H1 (cell line): ENCODE measurements at regions not wholly inside any gene's neighbourhood (a gene's known extent, or its start where the extent isn't known, plus 50 kb on each side); places are given as distances from the start of the nearest gene placed in this dataset.

Source experiments
- CTCF ChIA-PET: fragments of 300-600 bp; sonication (Branson Sonifier 250); formaldehyde crosslinking; loops from one replicate; lab custom pipeline; 2021; ENCODE audit not compliant: partially characterized antibody; lab: Charles Lee
- POLR2A ChIA-PET: fragments of 300-600 bp; sonication (Branson Sonifier 250); formaldehyde crosslinking; loops from one replicate; lab custom pipeline; 2021; ENCODE audit warnings: inconsistent platforms; ENCODE audit not compliant: partially characterized antibody; lab: Charles Lee
- DNase-seq, 2 experiments: peaks; one replicate each; pipeline versions ENCODE4 v3.0.0 to v3.0.0-alpha.2; 2010 to 2022; ENCODE audit warnings: low spot score in 2 of 2, low read depth in 1 of 2, mixed read lengths in 1 of 2
- FAIRE-seq: peaks from 2 replicates; lab custom pipeline; 2011; peaks lifted over from hg19 to GRCh38; lab: Jason Lieb, UNC
- H2AFZ ChIP-seq: 2 replicates; pipeline ENCODE4 v1.8.1; 2012; ENCODE audit warnings: low read length, inconsistent platforms
- H2AK5ac ChIP-seq: 2 replicates; pipeline ENCODE4 v1.6.1; 2013; ENCODE audit warnings: low read depth, low read length
- H2BK120ac ChIP-seq: replicated peaks from 2 replicates; pipeline ENCODE3; 2013; ENCODE audit warnings: low read depth, low read length, inconsistent platforms
- H2BK12ac ChIP-seq: 2 replicates; pipeline ENCODE4 v1.6.1; 2013; ENCODE audit warnings: low read depth, low read length
- H2BK15ac ChIP-seq: 2 replicates; pipeline ENCODE4 v1.6.1; 2013; ENCODE audit warnings: low read length
- H2BK20ac ChIP-seq: 2 replicates; pipeline ENCODE4 v1.6.1; 2013; ENCODE audit warnings: low read length
- H2BK5ac ChIP-seq: 2 replicates; pipeline ENCODE4 v1.6.1; 2013; ENCODE audit warnings: low read depth, low read length
- H3K14ac ChIP-seq: 2 replicates; pipeline ENCODE4 v1.6.1; 2013; ENCODE audit warnings: inconsistent platforms; ENCODE audit not compliant: insufficient read length
- H3K18ac ChIP-seq: 2 replicates; pipeline ENCODE4 v1.6.1; 2013; ENCODE audit warnings: low read length; ENCODE audit errors: extremely low read depth
- H3K23ac ChIP-seq: 2 replicates; pipeline ENCODE4 v1.6.1; 2013; ENCODE audit warnings: inconsistent platforms; ENCODE audit not compliant: insufficient read length
- H3K23me2 ChIP-seq: 2 replicates; pipeline ENCODE4 v1.6.1; 2013; ENCODE audit warnings: low read depth, low read length
- H3K27ac ChIP-seq: 2 replicates; pipeline ENCODE4 v1.6.1; 2011; ENCODE audit warnings: low read depth, low read length, inconsistent platforms
- H3K27me3 ChIP-seq, 4 experiments: replicated peaks in 1 of 4; 1 replicate in 1 of 4; 2 replicates in 3 of 4; pipeline versions ENCODE4 v1.6.1 to v1.8.1; 2011 to 2013; ENCODE audit warnings: low read length in 3 of 4, mild to moderate bottlenecking in 3 of 4, inconsistent platforms in 2 of 4, mixed read lengths in 2 of 4, moderate library complexity in 1 of 4; ENCODE audit not compliant: control insufficient read depth in 3 of 4, insufficient read depth in 3 of 4; ENCODE audit errors: extremely low read depth in 1 of 4
- H3K36me3 ChIP-seq, 4 experiments: 2 replicates each; pipeline versions ENCODE4 v1.6.1 to v1.8.1; 2011 to 2013; ENCODE audit warnings: mild to moderate bottlenecking in 4 of 4, low read length in 3 of 4, moderate library complexity in 2 of 4, control low read depth in 1 of 4, inconsistent platforms in 1 of 4; ENCODE audit not compliant: insufficient read depth in 4 of 4, control insufficient read depth in 2 of 4
- H3K4ac ChIP-seq: replicated peaks from 2 replicates; pipeline ENCODE3; 2013; ENCODE audit warnings: low read length, low read depth, mixed read lengths, inconsistent platforms; ENCODE audit not compliant: insufficient read length
- H3K4me1 ChIP-seq, 4 experiments: replicated peaks in 1 of 4; 1 replicate in 1 of 4; 2 replicates in 3 of 4; pipeline versions ENCODE4 v1.6.1 to v1.8.1; 2011 to 2013; ENCODE audit warnings: low read length in 3 of 4, inconsistent platforms in 2 of 4, mixed read lengths in 1 of 4; ENCODE audit not compliant: insufficient read depth in 4 of 4, control insufficient read depth in 3 of 4
- H3K4me2 ChIP-seq, 2 experiments: 2 replicates each; pipeline versions ENCODE4 v1.6.1 to v1.8.1; 2011 to 2013; ENCODE audit warnings: low read depth in 2 of 2, low read length in 2 of 2, control low read depth in 1 of 2, inconsistent platforms in 1 of 2, mild to moderate bottlenecking in 1 of 2; ENCODE audit not compliant: insufficient read depth in 1 of 2
- H3K4me3 ChIP-seq, 4 experiments: fragments of 200-600, 300-600 bp in 1 of 4; sonication (generic), shearing (Covaris generic), sonication (Bioruptor Twin) in 1 of 4; 2 replicates each; pipeline versions ENCODE4 v1.5.1 to v1.8.1; 2011 to 2016; ENCODE audit warnings: low read length in 4 of 4, low read depth in 3 of 4, control low read depth in 2 of 4, inconsistent platforms in 2 of 4, mild to moderate bottlenecking in 2 of 4, mixed read lengths in 1 of 4, moderate library complexity in 1 of 4; ENCODE audit not compliant: insufficient read depth in 2 of 4; ENCODE audit errors: extremely low read depth in 1 of 4
- H3K56ac ChIP-seq: replicated peaks from 2 replicates; pipeline ENCODE3; 2013; ENCODE audit warnings: low read depth, mild to moderate bottlenecking, mixed read lengths, low read length, inconsistent platforms; ENCODE audit not compliant: insufficient read length
- H3K79me1 ChIP-seq: 2 replicates; pipeline ENCODE4 v1.6.1; 2013; ENCODE audit warnings: low read depth, low read length, control low read depth
- H3K79me2 ChIP-seq, 2 experiments: 2 replicates each; pipeline versions ENCODE4 v1.6.1 to v1.8.1; 2012 to 2013; ENCODE audit warnings: low read length in 2 of 2, mild to moderate bottlenecking in 2 of 2, inconsistent platforms in 1 of 2; ENCODE audit not compliant: insufficient read depth in 2 of 2, control insufficient read depth in 1 of 2
- H3K9ac ChIP-seq, 4 experiments: replicated peaks in 1 of 4; 1 replicate in 1 of 4; 2 replicates in 3 of 4; pipeline versions ENCODE4 v1.6.1 to v1.8.1; 2011 to 2013; ENCODE audit warnings: low read depth in 3 of 4, low read length in 3 of 4, control low read depth in 2 of 4, mild to moderate bottlenecking in 2 of 4, moderate library complexity in 2 of 4, inconsistent platforms in 1 of 4; ENCODE audit errors: extremely low read depth in 1 of 4
- H3K9me3 ChIP-seq, 2 experiments: 2 replicates each; pipeline versions ENCODE4 v1.6.1 to v1.8.1; 2012 to 2013; ENCODE audit warnings: mild to moderate bottlenecking in 2 of 2, moderate library complexity in 2 of 2, control low read depth in 1 of 2, inconsistent platforms in 1 of 2, low read depth in 1 of 2, low read length in 1 of 2, mixed read lengths in 1 of 2; ENCODE audit not compliant: insufficient read depth in 2 of 2
- H4K20me1 ChIP-seq, 2 experiments: replicated peaks in 1 of 2; 2 replicates each; pipeline versions ENCODE3 to v1.8.1; 2011 to 2013; ENCODE audit warnings: inconsistent platforms in 2 of 2, low read length in 2 of 2, mild to moderate bottlenecking in 1 of 2; ENCODE audit not compliant: insufficient read depth in 2 of 2, control insufficient read depth in 1 of 2
- H4K5ac ChIP-seq: 2 replicates; pipeline ENCODE4 v1.6.1; 2013; ENCODE audit warnings: low read length, low read depth, mixed read lengths, inconsistent platforms; ENCODE audit not compliant: insufficient read length
- H4K8ac ChIP-seq: 2 replicates; pipeline ENCODE4 v1.8.0; 2013; ENCODE audit warnings: mild to moderate bottlenecking, moderate library complexity, low read length, inconsistent platforms; ENCODE audit not compliant: insufficient read depth; ENCODE audit errors: extremely low read depth
- H4K91ac ChIP-seq: replicated peaks from 2 replicates; pipeline ENCODE3; 2013; ENCODE audit warnings: low read length, mixed read lengths, inconsistent platforms; ENCODE audit not compliant: insufficient read length
- EZH2 ChIP-seq: fragments of 200-600 bp; sonication (generic); IDR thresholded peaks from 2 replicates; pipeline ENCODE4 v1.7.1; 2012; ENCODE audit warnings: low read depth, mild to moderate bottlenecking, moderate library complexity, low read length, inconsistent platforms; ENCODE audit not compliant: severe bottlenecking
- HDAC6 ChIP-seq: IDR thresholded peaks from one replicate; pipeline ENCODE4 v1.7.1; 2012; ENCODE audit warnings: low read depth, mild to moderate bottlenecking, inconsistent platforms, low read length, moderate library complexity
- KDM4A ChIP-seq: IDR thresholded peaks from one replicate; pipeline ENCODE4 v1.7.1; 2012; ENCODE audit warnings: low read depth, mild to moderate bottlenecking, moderate library complexity, low read length, inconsistent platforms; ENCODE audit not compliant: severe bottlenecking
- NANOG ChIP-seq: IDR thresholded peaks from 2 replicates; pipeline ENCODE4 v1.6.1; 2011; ENCODE audit warnings: low read length, low read depth, mild to moderate bottlenecking, inconsistent platforms; ENCODE audit not compliant: insufficient read depth, poor library complexity, severe bottlenecking
- NRF1 ChIP-seq: IDR thresholded peaks from 2 replicates; pipeline ENCODE4 v1.6.1; 2011; ENCODE audit warnings: mild to moderate bottlenecking, low read depth, low read length, improper control_type of control experiment
- POLR2A ChIP-seq, 2 experiments: IDR thresholded peaks; 1 replicate in 1 of 2; 2 replicates in 1 of 2; pipeline ENCODE4 v1.6.1; 2011; ENCODE audit warnings: low read depth in 2 of 2, low read length in 2 of 2, mild to moderate bottlenecking in 2 of 2; ENCODE audit errors: control extremely low read depth in 1 of 2
- RFX5 ChIP-seq: IDR thresholded peaks from 2 replicates; pipeline ENCODE4 v1.6.1; 2011; ENCODE audit warnings: low read depth, low read length, improper control_type of control experiment, borderline replicate concordance
- RNF2 ChIP-seq: fragments of 200-900, 300-1000 bp; sonication (generic); IDR thresholded peaks from 2 replicates; pipeline ENCODE4 v1.7.1; 2016; ENCODE audit warnings: borderline replicate concordance, low read depth, mild to moderate bottlenecking, antibody characterized with exemption, low read length; ENCODE audit not compliant: poor library complexity, severe bottlenecking; ENCODE audit errors: missing control alignments
- SP2 ChIP-seq: IDR thresholded peaks from 2 replicates; pipeline ENCODE4 v1.6.1; 2012; ENCODE audit warnings: mild to moderate bottlenecking, low read length, inconsistent platforms
- TAF7 ChIP-seq: optimal IDR thresholded peaks from 2 replicates; pipeline ENCODE3; 2011; ENCODE audit warnings: low read depth, mild to moderate bottlenecking, inconsistent platforms, low read length, moderate library complexity, borderline replicate concordance
- WGBS, 2 experiments: shearing (Covaris generic) in 1 of 2; methylation state at CpG; one replicate each; pipeline versions ENCODE4 v1.1.6 to v1.1.7; 2013 to 2015; ENCODE audit warnings: low lambda C conversion rate in 2 of 2, mixed read lengths in 2 of 2, inconsistent platforms in 1 of 2, low coverage in 1 of 2, missing lambda C conversion rate in 1 of 2; ENCODE audit not compliant: insufficient replicate concordance in 2 of 2, insufficient coverage in 1 of 2, insufficient read length in 1 of 2; ENCODE audit errors: extremely low coverage in 1 of 2, missing lambda C conversion rate in 1 of 2; 5-methylcytosine and 5-hydroxymethylcytosine counted together

- Histone ChIP-seq H3K4me2 (no peak overlapping the region), H2BK120ac (no peak overlapping the region), H3K23me2 (no peaks in the 10 kb centered on the region), H3K79me1 (no peaks in the 10 kb centered on the region), H4K5ac (no peak overlapping the region), H4K8ac (no peak overlapping the region), H3K36me3 (no peaks in the 10 kb centered on the region), H3K9me3 (no peaks in the 10 kb centered on the region), H3K18ac (no peak overlapping the region), H2AK5ac (no peak overlapping the region), H2BK20ac (no peak overlapping the region), H3K27me3 (no peaks in the 10 kb centered on the region), H3K4me1 (no peaks in the 10 kb centered on the region), H2BK15ac (no peak overlapping the region), H3K27ac (no peak overlapping the region), H3K14ac (no peak overlapping the region), H3K79me2 (no peaks in the 10 kb centered on the region), H4K20me1 (no peaks in the 10 kb centered on the region), H3K56ac (no peak overlapping the region), H3K23ac (no peak overlapping the region), H3K4me3 (no peak overlapping the region), H3K9ac (no peak overlapping the region), H2AFZ (no peak overlapping the region), H2BK5ac (no peak overlapping the region), H4K91ac (no peak overlapping the region), H3K4ac (no peak overlapping the region), H2BK12ac (no peak overlapping the region)
- POLR2A ChIA-PET = no interaction called here
- FAIRE-seq = no peak
- CTCF ChIA-PET = interaction anchor here (0.9 to 1.0 kb wide), 2 partner anchors 90 to 166 kb away, joined by 4 read pairs; no protein-coding TSS in a partner anchor
- no peak for TF ChIP-seq POLR2A (IDR thresholded peaks at IDR 0.05; ENCODE audit: control extremely low read depth in 1 of 2, low read depth in 2 of 2, low read length in 2 of 2)
- no peak for TF ChIP-seq NRF1
- no peak for TF ChIP-seq EZH2
- TF ChIP-seq TAF7 = no peak
- TF ChIP-seq KDM4A = no peak
- no peak for TF ChIP-seq RFX5
- TF ChIP-seq NANOG = no peak
- TF ChIP-seq RNF2 = no peak
- TF ChIP-seq HDAC6 = no peak
- no peak for TF ChIP-seq SP2
- 95% methylated on average over 1 of the region's 1 CpG; no CpG with 5 or more reads in 1 of the 2 experiments for WGBS, 2 experiments
- no peak for DNase-seq
Measured at GRCh38 chr6:51184046-51184445, 365.4 kb downstream of the TFAP2B start.
